Stomach (tissue), 4 donors: ENCODE measurements at regions not wholly inside any gene's neighbourhood (a gene's known extent, or its start where the extent isn't known, plus 50 kb on each side); places are given as distances from the start of the nearest gene placed in this dataset.

ENCODE experiments used
- CTCF ChIP-seq, 7 experiments: fragments of 450-650 bp in 4 of 7; fragments of 200-600 bp in 3 of 7; sonication (generic) in 3 of 7; IDR thresholded peaks; one replicate each; pipeline ENCODE4 v1.5.1; 2016 to 2019; ENCODE audit warnings: antibody characterized with exemption in 7 of 7, control low read depth in 2 of 7, mild to moderate bottlenecking in 1 of 7
- EP300 ChIP-seq: sonication (generic); formaldehyde crosslinking; IDR thresholded peaks from one replicate; pipeline ENCODE4 v1.6.1; 2017; ENCODE audit warnings: antibody characterized with exemption
- POLR2A ChIP-seq, 4 donors: fragments of 450-650 bp; IDR thresholded peaks; one replicate each; pipeline ENCODE4 v1.6.1; 2016; ENCODE audit warnings: antibody characterized with exemption in 4 of 4, control low read depth in 2 of 4, mild to moderate bottlenecking in 1 of 4, moderate library complexity in 1 of 4
- POLR2AphosphoS5 ChIP-seq, 3 donors: sonication (generic); formaldehyde crosslinking; IDR thresholded peaks; one replicate each; pipeline ENCODE4 v1.6.1; 2016; ENCODE audit warnings: antibody characterized with exemption in 3 of 3

DNA sequence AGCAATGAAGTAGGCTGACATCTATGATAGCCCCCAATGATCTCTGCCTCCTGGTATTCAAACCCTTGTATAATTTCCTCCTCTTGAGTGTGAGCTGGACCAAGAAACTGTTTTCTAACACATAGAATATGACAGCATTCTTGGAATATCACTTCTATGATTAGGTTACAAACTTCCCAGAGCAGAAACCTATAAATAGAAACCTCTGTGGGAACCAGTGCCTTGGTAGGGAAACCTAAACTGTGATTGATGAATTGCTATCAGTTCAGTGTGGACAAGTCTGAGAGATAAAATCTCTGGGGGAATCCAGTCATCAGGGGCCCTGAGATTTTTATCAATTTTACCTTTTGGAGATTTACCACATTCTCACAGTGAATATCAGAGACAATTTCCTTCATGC is 756.5 kb upstream of the AGA start:
- no peak for TF ChIP-seq CTCF (IDR thresholded peaks at IDR 0.05)
- no peak for TF ChIP-seq POLR2AphosphoS5 (IDR thresholded peaks at IDR 0.05)
- no peak for TF ChIP-seq POLR2A (IDR thresholded peaks at IDR 0.05)
- TF ChIP-seq EP300, result no peak
